B cell (primary cell): ENCODE measurements at regions not wholly inside any gene's neighbourhood (a gene's known extent, or its start where the extent isn't known, plus 50 kb on each side); places are given as distances from the start of the nearest gene placed in this dataset.

ENCODE experiments used
- ATAC-seq: fragments of 200-7000 bp; cut with Tn5 transposase; one replicate; pipeline ENCODE4 v1.10.0; 2021; ENCODE audit warnings: low read depth, mild to moderate bottlenecking, moderate number of reproducible peaks, moderate library complexity
- CTCF ChIA-PET: fragments of 350-600 bp; sonication (Branson Sonifier 250); formaldehyde crosslinking; loops from one replicate; lab custom pipeline; 2021; ENCODE audit warnings: antibody characterized with exemption, inconsistent platforms; lab: Charles Lee
- POLR2A ChIA-PET: fragments of 350-600 bp; sonication (Branson Sonifier 250); formaldehyde crosslinking; loops from one replicate; lab custom pipeline; 2021; ENCODE audit warnings: antibody characterized with exemption; lab: Charles Lee
- DNase-seq: peaks from one replicate; pipeline ENCODE4 v3.0.0; 2013
- H2AFZ ChIP-seq: 2 replicates; pipeline ENCODE4 v1.6.1; 2012; ENCODE audit warnings: mild to moderate bottlenecking, low read depth, low read length; ENCODE audit not compliant: insufficient read depth, poor library complexity, severe bottlenecking
- H3K27ac ChIP-seq, 2 donors: 1 replicate in 1 of 2; 2 replicates in 1 of 2; pipeline ENCODE4 v1.5.1; 2012 to 2013; ENCODE audit warnings: low read length in 2 of 2, mild to moderate bottlenecking in 2 of 2, moderate library complexity in 1 of 2
- H3K27me3 ChIP-seq, 4 experiments: fragments of 200-600 bp in 1 of 4; sonication (generic) in 1 of 4; replicated peaks in 1 of 4; 1 replicate in 2 of 4; 2 replicates in 2 of 4; pipeline versions ENCODE4 v1.6.1 to v1.7.0; 2013 to 2016; ENCODE audit warnings: low read length in 3 of 4, mild to moderate bottlenecking in 2 of 4, mixed read lengths in 1 of 4, moderate library complexity in 1 of 4; ENCODE audit not compliant: insufficient read depth in 4 of 4, control insufficient read depth in 3 of 4; ENCODE audit errors: control extremely low read depth in 1 of 4
- H3K36me3 ChIP-seq, 2 experiments: replicated peaks in 1 of 2; 1 replicate in 1 of 2; 2 replicates in 1 of 2; pipeline versions ENCODE4 v1.6.1 to v1.7.1; 2013; ENCODE audit warnings: low read length in 1 of 2; ENCODE audit not compliant: insufficient read depth in 2 of 2, control insufficient read depth in 1 of 2; ENCODE audit errors: control extremely low read depth in 1 of 2, extremely low read depth in 1 of 2
- H3K4me1 ChIP-seq, 2 donors: fragments of 200-600 bp in 1 of 2; sonication (generic) in 1 of 2; 1 replicate in 1 of 2; 2 replicates in 1 of 2; pipeline versions ENCODE4 v1.5.1 to v1.6.1; 2013 to 2017; ENCODE audit warnings: low read length in 2 of 2; ENCODE audit not compliant: control insufficient read depth in 2 of 2, insufficient read depth in 2 of 2
- H3K4me2 ChIP-seq: replicated peaks from 2 replicates; pipeline ENCODE3; 2012; ENCODE audit warnings: mild to moderate bottlenecking, low read depth, low read length; ENCODE audit not compliant: poor library complexity, severe bottlenecking
- H3K4me3 ChIP-seq, 5 experiments: fragments of 200-600 bp in 1 of 5; sonication (generic) in 1 of 5; 1 replicate in 3 of 5; 2 replicates in 2 of 5; pipeline versions ENCODE4 v1.5.1 to v1.7.0; 2011 to 2016; ENCODE audit warnings: low read length in 4 of 5, mild to moderate bottlenecking in 4 of 5, low read depth in 2 of 5, control low read depth in 1 of 5, moderate library complexity in 1 of 5; ENCODE audit not compliant: insufficient read depth in 1 of 5; ENCODE audit errors: control extremely low read depth in 1 of 5, extremely low read depth in 1 of 5
- H3K79me2 ChIP-seq: fragments of 200-600 bp; sonication (generic); one replicate; pipeline ENCODE4 v1.6.0; 2016; ENCODE audit warnings: low read length; ENCODE audit not compliant: control insufficient read depth, insufficient read depth
- H3K9ac ChIP-seq: fragments of 200-600 bp; sonication (generic); 2 replicates; pipeline ENCODE4 v1.6.1; 2017; ENCODE audit warnings: mild to moderate bottlenecking, low read length, moderate library complexity
- H3K9me3 ChIP-seq, 3 donors: one replicate each; pipeline versions ENCODE4 v1.6.1 to v1.7.1; 2013; ENCODE audit warnings: low read length in 2 of 3; ENCODE audit not compliant: control insufficient read depth in 2 of 3, insufficient read depth in 1 of 3; ENCODE audit errors: control extremely low read depth in 1 of 3
- H4K20me1 ChIP-seq: 2 replicates; pipeline ENCODE4 v1.6.0; 2012; ENCODE audit warnings: mild to moderate bottlenecking, low read length; ENCODE audit not compliant: insufficient read depth, control insufficient read depth, poor library complexity, severe bottlenecking
- H3K27ac Mint-ChIP-seq: one replicate; pipeline ENCODE4 v1.8.0; 2021; ENCODE audit warnings: mixed read lengths
- H3K27me3 Mint-ChIP-seq: one replicate; pipeline ENCODE4 v1.8.0; 2021; ENCODE audit warnings: mixed read lengths
- H3K4me1 Mint-ChIP-seq: one replicate; pipeline ENCODE4 v1.8.0; 2021; ENCODE audit warnings: mixed read lengths
- H3K4me3 Mint-ChIP-seq: one replicate; pipeline ENCODE4 v1.8.0; 2021; ENCODE audit warnings: mixed read lengths
- H3K9me3 Mint-ChIP-seq: one replicate; pipeline ENCODE4 v1.8.0; 2022; ENCODE audit warnings: mixed read lengths; ENCODE audit not compliant: insufficient read depth
- EZH2 ChIP-seq: IDR thresholded peaks from 2 replicates; pipeline ENCODE4 v1.6.1; 2012; ENCODE audit warnings: borderline replicate concordance, low read depth, mild to moderate bottlenecking, moderate library complexity, low read length; ENCODE audit not compliant: insufficient read depth, poor library complexity, severe bottlenecking
- WGBS: methylation state at CpG from one replicate; pipeline ENCODE4 v1.1.5; 2013; ENCODE audit warnings: missing lambda C conversion rate; ENCODE audit not compliant: insufficient coverage; 5-methylcytosine and 5-hydroxymethylcytosine counted together
- intact Hi-C: fragments of 100-400 bp; cut with micrococcal nuclease; formaldehyde crosslinking; loops from one replicate; pipeline ENCODE4 v1.10.0; 2022
- TF ChIP-seq, protein P1 (sequence below): fragments of 200-600 bp; IDR thresholded peaks from one replicate; pipeline ENCODE4 v1.8.0; 2022; ENCODE audit warnings: antibody characterized with exemption, mild to moderate bottlenecking

DNA sequence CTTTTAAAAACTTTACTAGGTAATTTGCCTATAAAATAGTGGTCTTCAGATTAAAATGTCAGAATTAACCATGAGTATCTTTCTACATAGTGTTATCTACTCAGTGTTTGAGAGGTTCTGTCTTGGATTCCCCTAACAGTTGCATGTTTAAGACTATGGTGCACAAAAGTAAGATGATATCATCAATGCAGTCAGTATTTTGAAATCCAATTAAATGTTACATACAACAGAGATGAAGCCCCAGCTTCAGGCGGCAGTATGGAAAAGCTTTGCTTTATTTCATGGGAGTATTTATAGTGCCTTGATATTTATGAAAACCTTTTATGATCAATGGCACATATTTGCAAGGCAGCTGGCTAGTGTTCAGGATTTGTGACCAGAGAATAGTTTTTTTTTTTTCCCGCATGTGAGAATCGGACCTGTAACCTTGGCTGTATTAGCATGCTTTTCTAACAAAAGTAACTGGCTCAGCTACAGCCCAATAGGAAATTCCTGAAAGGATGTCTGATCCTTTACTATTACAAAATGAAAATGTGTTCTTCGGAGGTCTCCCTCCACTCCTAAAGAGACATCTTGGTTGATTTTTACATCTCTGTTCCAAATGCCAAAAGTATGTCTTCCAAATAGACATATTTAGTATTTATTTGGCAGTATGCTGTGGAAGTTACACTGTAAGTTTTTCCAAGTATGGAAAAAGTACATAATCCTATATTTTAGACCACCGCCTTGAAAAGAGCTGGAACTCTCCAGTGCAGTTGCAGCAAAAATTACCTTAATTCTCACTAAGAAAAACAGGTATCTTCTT lies 319.3 kb upstream of the UBE2E3 start:
- H3K9ac ChIP-seq: no peak overlapping the region
- TF ChIP-seq, protein P1, sequence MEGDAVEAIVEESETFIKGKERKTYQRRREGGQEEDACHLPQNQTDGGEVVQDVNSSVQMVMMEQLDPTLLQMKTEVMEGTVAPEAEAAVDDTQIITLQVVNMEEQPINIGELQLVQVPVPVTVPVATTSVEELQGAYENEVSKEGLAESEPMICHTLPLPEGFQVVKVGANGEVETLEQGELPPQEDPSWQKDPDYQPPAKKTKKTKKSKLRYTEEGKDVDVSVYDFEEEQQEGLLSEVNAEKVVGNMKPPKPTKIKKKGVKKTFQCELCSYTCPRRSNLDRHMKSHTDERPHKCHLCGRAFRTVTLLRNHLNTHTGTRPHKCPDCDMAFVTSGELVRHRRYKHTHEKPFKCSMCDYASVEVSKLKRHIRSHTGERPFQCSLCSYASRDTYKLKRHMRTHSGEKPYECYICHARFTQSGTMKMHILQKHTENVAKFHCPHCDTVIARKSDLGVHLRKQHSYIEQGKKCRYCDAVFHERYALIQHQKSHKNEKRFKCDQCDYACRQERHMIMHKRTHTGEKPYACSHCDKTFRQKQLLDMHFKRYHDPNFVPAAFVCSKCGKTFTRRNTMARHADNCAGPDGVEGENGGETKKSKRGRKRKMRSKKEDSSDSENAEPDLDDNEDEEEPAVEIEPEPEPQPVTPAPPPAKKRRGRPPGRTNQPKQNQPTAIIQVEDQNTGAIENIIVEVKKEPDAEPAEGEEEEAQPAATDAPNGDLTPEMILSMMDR: no peak
- no peak for TF ChIP-seq EZH2
- H3K4me1 ChIP-seq: no peaks in the 10 kb centered on the region
- no peak overlapping the region for H2AFZ ChIP-seq
- intact Hi-C loops: no loop called here
- no peaks in the 10 kb centered on the region for H3K4me1 Mint-ChIP-seq
- no peak overlapping the region for H3K4me3 ChIP-seq
- 80% methylated on average over 1 of the region's 5 CpGs for WGBS
- H3K9me3 ChIP-seq: no peaks in the 10 kb centered on the region
- no peak overlapping the region for H3K27ac ChIP-seq
- ChIA-PET POLR2A (no interaction called here), CTCF (interaction anchor here (0.6 kb wide), 1 partner anchor 53 kb away, joined by 3 read pairs; no protein-coding TSS in a partner anchor)
- H3K27me3 Mint-ChIP-seq: peaks cover 16% of the 10 kb centered on the region
- no peaks in the 10 kb centered on the region for H4K20me1 ChIP-seq
- H3K4me3 Mint-ChIP-seq: no peak overlapping the region
- H3K36me3 ChIP-seq: no peaks in the 10 kb centered on the region
- no peaks in the 10 kb centered on the region for H3K9me3 Mint-ChIP-seq
- H3K4me2 ChIP-seq: no peak overlapping the region
- ATAC-seq (no peak), DNase-seq (no peak)
- H3K27ac Mint-ChIP-seq: no peak overlapping the region
- peaks cover 0 to 3% (median 0%) of the 10 kb centered on the region in 4 experiments for H3K27me3 ChIP-seq
- H3K79me2 ChIP-seq: no peaks in the 10 kb centered on the region

DNA sequence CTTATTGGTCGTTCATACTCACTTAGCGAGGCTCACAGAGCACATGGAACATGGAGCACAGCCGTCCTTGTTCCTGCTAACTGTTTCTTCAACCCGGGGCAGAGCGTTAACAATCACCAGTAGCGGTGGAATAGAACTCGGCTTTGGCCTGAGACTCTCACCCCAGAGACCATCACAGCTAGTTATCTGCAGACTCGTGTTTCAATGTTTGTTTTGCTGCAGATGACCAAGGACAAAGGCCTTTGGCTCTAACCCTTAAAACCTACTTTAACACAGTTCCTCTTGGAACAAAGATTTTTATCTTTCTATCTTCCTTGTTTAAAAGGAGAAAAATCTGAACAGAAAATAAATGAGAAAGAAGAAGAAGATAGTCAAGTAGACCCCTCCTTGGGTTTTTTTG lies 320.2 kb upstream of the UBE2E3 start:
- POLR2A ChIA-PET: no interaction called here
- H3K79me2 ChIP-seq: no peaks in the 10 kb centered on the region
- no peak overlapping the region for H3K4me2 ChIP-seq
- no peak overlapping the region for H3K27ac Mint-ChIP-seq
- H3K9ac ChIP-seq: no peak overlapping the region
- no peaks in the 10 kb centered on the region for H4K20me1 ChIP-seq
- H3K27me3 Mint-ChIP-seq: peaks cover 18% of the 10 kb centered on the region
- no peak overlapping the region for H3K4me3 ChIP-seq
- peaks cover 0 to 3% (median 0%) of the 10 kb centered on the region in 4 experiments for H3K27me3 ChIP-seq
- H3K27ac ChIP-seq: no peak overlapping the region
- H3K9me3 ChIP-seq: no peaks in the 10 kb centered on the region
- ATAC-seq (no peak), DNase-seq (no peak)
- H3K36me3 ChIP-seq: no peaks in the 10 kb centered on the region
- TF ChIP-seq EZH2: no peak
- TF ChIP-seq, protein P1: no peak
- no peak overlapping the region for H3K4me3 Mint-ChIP-seq
- H3K4me1 ChIP-seq: no peaks in the 10 kb centered on the region
- 86% methylated on average over 8 of the region's 8 CpGs for WGBS
- H3K4me1 Mint-ChIP-seq: no peaks in the 10 kb centered on the region
- H2AFZ ChIP-seq: no peak overlapping the region
- H3K9me3 Mint-ChIP-seq: no peaks in the 10 kb centered on the region
- intact Hi-C loops: no loop called here
- CTCF ChIA-PET: no interaction called here
